ENCODE measurements at regions not wholly inside any gene's neighbourhood (a gene's known extent, or its start where the extent isn't known, plus 50 kb on each side); places are given as distances from the start of the nearest gene placed in this dataset.
"Not testable (repeated sequence)": the region's sequence is repeated elsewhere in the genome, so short reads cannot be mapped to it uniquely, and the experiment has no call there.

GRCh38 chr2:48228345-48228684 lies 86.2 kb upstream of the FOXN2 start:
- DNase-seq, result no peak

DNA sequence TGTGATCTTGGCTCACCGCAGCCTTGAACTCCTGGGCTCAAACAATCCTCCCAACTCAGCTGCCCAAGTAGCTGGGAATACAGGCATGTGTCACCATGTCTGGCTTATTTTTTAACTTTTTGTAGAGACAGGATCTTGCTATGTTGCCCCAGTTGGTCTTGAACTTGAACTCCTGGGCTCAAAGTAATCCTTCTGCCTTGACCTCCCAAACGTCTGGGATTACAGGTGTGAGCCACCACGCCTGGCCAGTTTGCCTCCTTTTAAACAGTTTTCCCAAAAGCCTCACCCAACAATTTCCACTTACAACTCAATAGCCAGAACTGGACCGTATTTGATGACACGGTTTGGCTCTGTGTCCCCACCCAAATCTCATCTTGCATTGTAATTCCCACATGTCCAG lies 85.4 kb upstream of the FOXN2 start:
- DNase-seq, result no peak

DNA sequence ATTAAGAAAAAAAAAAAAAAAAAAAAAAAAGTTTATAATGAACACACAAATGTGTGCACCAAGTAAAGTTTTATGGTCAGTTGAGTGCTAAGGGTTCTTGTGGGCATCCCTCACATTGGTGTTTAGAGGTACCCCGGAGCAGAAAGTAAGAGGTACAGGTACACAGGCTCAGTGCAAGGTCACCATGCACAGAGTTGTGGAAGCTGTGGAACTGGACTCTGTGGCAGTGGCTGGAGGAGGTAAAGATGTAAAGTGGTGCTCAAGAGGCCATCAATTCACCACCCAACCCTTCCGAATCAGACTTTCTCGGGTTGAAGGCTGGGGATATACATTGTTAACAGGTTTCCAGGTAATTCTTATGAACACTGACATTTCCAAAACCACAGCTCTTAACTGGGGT lies 83.6 kb upstream of the FOXN2 start:
- no peak for DNase-seq

DNA sequence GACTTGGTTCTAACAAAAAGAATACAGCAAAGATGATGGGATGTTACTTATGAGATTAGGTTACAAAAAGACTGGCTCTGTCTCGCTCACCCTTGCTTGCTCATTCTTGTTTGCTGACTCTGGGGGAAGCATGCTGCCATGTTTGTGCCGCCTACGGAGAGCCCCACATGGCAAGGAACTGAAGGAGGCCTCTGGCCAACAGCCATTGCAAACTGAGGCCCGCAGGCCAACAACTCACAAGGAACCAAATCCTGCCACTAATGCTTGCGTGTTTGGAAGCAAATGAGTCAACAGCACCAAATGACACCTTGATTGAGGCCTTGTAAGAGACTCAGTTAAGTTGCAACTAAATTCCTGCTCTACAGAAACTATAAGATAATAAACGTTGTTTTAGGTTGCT lies 82.1 kb upstream of the FOXN2 start:
- no peak for DNase-seq

DNA sequence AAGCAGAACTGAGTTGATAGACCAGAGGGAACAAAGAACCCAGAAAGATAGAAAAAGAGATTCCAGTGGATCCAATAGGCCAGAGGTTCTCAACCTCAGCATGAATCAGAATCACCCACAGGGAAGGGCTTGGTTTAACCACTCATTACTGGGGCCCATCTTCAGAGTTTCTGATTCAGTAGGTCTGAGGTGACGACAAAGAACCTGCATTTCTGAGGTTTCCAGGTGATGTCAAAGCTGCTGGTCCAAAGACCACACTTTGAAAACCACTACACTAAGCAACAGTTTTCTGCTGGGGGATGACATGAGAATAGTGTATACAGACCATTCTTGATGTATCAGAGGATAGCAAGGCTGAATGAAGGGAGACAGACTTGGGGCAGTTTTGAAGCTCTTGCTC lies 81.5 kb upstream of the FOXN2 start:
- DNase-seq, result no peak

GRCh38 chr2:48233824-48234223 lies 80.7 kb upstream of the FOXN2 start:
- DNase-seq, result not testable (repeated sequence)

DNA sequence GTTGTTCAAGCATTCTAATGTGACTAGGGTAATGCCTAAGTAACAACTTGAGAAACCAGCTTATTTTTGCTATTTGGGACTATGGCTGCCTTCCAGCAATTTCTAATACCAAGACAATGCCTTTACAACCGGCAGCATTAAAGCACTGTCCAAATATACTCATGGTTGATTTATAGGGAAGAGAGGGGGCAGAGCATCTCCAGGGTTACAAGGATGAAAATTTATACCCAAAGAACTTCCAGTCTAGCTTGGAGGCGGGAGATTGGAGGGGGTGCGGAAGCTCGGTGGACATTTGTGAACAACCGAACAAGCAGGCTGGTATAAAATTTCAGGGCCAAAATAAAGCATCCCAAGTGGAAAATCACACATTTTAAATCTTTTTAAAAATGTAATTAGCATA lies 79.4 kb upstream of the FOXN2 start:
- DNase-seq, result no peak

DNA sequence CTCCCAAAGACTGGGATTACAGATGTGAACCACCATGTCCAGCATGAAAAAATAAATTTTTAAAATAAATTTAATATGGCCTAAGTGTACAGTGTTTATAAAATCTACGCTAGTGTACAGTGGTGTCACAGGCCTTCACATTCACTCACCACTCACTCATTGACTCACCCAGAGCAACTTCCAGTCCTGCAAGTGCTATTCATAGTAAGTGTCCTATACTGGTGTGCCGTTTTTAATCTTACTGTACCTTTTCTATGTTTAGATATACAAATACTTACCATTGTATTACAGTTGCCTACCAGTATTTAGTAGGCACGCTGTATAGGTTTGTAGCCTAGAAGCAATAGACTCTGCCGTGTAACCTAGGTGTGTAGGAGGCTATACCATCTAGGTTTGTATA lies 76.1 kb upstream of the FOXN2 start:
- no peak for DNase-seq

- no peak for DNase-seq
Observed at GRCh38 chr2:48240912-48241311, 73.6 kb upstream of the FOXN2 start.

DNA sequence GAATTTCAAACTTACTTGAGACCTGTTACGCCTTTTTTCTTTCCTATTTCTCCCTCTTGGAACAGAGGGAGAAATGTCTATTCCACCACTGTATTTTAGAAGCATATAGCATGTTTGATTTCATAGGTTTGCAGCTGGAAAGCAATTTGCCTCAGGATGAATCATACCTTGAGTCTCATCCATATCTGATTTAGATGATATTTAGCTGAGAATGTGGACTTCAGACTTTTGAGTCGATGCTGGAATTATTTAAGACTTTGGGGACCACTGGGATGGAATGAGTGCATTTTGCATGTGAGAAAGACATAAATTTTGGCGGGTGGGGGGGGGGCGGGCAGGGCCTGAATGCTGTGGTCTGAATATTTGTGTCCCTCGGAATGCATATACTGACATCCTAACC lies 67.3 kb upstream of the FOXN2 start:
- DNase-seq, result no peak

DNA sequence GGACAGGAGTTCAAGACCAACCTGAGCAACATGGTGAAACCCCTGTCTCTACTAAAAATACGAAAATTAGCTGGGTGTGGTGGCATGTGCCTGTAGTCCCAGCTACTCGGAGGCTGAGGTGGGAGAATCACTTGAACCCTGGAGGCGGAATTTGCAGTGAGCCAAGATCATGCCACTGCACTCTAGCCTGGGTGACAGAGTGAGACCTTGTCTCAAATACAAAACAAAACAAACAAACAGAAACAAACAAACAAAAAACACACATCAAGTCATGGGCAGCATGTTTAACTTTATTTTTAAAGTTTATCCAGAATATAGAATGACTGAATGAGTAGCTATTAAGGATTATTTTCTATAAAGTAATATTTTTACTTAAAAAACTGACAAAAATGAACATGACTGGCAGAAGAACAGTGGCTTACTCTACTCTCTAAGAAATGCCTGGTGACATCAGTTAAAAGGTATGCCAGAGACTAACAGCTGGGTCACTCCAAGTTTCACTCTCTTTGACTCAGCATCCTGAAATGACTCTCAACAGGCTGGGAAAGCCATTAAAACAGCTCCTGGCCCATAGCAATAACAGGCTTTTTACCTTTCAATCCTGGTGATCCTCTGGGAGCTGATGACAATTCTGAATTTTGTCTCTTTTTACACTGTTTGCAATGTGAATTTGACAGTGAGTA lies 66.1 kb upstream of the FOXN2 start:
- peak; percentile 54 for DNase-seq

DNA sequence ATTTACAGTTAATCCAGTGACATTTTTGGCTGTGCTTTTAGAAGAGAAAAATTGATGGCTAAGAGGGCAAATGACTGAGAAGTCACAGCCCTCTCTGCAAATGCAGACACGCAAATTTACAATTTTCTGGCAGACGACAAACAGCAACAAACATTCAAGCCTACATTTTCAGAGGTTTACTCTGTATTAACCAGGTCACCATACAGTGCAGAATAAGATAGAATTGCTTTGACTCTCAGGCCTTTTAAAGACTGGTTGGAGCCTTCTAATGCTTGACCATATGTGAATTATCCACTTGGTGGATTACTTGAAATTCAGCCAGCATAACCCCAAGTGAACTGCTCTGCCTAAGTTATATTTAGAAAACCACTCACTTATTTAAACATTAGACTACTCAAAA lies 65.5 kb upstream of the FOXN2 start:
- no peak for DNase-seq

- no peak for DNase-seq
Observed at GRCh38 chr2:48249631-48250473, 64.6 kb upstream of the FOXN2 start.

GRCh38 chr2:48250474-48250844 lies 64.0 kb upstream of the FOXN2 start:
- no peak for DNase-seq

- DNase-seq, result no peak
Observed at GRCh38 chr2:48250943-48251342, 63.5 kb upstream of the FOXN2 start.

- DNase-seq, result no peak
Observed at GRCh38 chr2:48251437-48252148, 62.9 kb upstream of the FOXN2 start.

- DNase-seq, result no peak
Observed at GRCh38 chr2:48253301-48253700, 61.2 kb upstream of the FOXN2 start.

DNA sequence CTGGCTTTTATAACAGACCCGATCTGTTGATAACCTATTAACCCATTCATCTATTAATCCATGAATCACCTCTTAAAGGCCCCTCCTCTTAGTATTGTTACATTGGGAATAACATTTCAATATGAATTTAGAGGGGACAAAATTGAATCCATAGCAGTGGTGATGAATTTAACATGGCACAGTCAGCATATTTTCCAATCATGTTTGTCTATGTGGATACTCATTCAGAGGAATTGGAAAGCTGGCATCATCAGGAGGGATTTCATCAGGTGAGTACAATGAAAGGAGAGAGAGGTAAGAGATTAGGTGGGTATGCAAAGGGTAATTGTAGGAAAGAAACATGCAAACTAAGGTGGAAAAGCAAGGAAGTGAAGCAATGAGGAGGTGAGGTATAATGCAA lies 59.6 kb upstream of the FOXN2 start:
- no peak for DNase-seq

DNA sequence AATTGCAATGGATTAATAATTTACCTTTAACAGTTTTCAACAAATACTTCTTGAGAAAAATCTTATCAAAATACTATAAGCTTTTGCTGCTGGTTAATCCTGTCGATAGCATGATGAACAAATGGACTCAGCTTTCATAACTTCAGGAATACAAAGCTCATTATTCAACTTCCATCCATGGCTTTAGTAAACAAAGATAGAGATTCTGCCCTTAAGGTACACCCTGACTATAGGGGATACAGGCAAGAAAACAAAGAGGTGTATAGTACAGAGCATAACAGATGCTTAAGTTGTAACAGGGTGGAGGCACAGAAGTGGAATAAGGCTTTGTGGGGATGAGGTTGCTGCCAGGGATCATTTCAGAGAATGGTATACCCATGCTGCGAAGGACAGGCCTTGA lies 57.0 kb upstream of the FOXN2 start:
- DNase-seq, result no peak

- DNase-seq, result no peak
Observed at GRCh38 chr2:48258481-48259149, 55.9 kb upstream of the FOXN2 start.

- no peak for DNase-seq
Observed at GRCh38 chr2:48259811-48260210, 54.7 kb upstream of the FOXN2 start.

DNA sequence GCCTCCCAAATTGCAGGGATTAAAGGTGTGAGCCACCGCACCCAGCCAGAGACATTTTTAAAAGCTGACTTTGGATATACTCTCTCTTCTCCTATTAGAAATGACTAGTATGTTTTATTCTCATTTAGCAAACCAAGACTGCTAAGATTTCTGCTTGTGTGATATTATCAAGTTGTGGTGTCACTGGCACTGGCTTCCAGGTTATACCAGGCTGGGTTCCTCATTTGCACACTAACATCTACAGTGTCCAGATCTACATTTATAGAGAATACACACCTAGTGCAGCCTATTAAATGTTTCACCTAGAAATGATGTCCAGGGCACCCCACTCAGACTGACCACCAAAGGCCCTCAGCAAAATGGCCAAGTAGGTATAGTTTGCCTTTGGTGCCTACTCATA lies 49.9 kb upstream of the FOXN2 start:
- no peak for DNase-seq
